Ishikawa (cell line): ENCODE measurements at regions not wholly inside any gene's neighbourhood (a gene's known extent, or its start where the extent isn't known, plus 50 kb on each side); places are given as distances from the start of the nearest gene placed in this dataset.

Experiments
- EP300 ChIP-seq: IDR thresholded peaks from 2 replicates; pipeline ENCODE4 v1.6.1; 2012; ENCODE audit warnings: borderline replicate concordance
- FOXM1 ChIP-seq: IDR thresholded peaks from 2 replicates; pipeline ENCODE4 v1.6.1; 2012; ENCODE audit warnings: low read depth, borderline replicate concordance
- REST ChIP-seq: IDR thresholded peaks from 2 replicates; pipeline ENCODE4 v1.6.1; 2012; ENCODE audit warnings: low read depth, mild to moderate bottlenecking

GRCh38 chr12:92573104-92573503, 129.7 kb upstream of the PLEKHG7 start:
- TF ChIP-seq FOXM1 (no peak), REST (no peak), EP300 (no peak)
